GM23248 (cell line): ENCODE measurements at regions not wholly inside any gene's neighbourhood (a gene's known extent, or its start where the extent isn't known, plus 50 kb on each side); places are given as distances from the start of the nearest gene placed in this dataset.

ENCODE experiments used
- EZH2 ChIP-seq: fragments of 200-600 bp; sonication (generic); IDR thresholded peaks from 2 replicates; pipeline ENCODE4 v1.6.1; 2018; ENCODE audit warnings: antibody characterized with exemption, mild to moderate bottlenecking; ENCODE audit not compliant: insufficient read depth, poor library complexity, severe bottlenecking
- EZH2phosphoT487 ChIP-seq: fragments of 200-600 bp; sonication (generic); IDR thresholded peaks from 2 replicates; pipeline ENCODE4 v1.6.1; 2018; ENCODE audit warnings: antibody characterized with exemption, moderate library complexity, mild to moderate bottlenecking, low read depth; ENCODE audit not compliant: insufficient read depth

DNA sequence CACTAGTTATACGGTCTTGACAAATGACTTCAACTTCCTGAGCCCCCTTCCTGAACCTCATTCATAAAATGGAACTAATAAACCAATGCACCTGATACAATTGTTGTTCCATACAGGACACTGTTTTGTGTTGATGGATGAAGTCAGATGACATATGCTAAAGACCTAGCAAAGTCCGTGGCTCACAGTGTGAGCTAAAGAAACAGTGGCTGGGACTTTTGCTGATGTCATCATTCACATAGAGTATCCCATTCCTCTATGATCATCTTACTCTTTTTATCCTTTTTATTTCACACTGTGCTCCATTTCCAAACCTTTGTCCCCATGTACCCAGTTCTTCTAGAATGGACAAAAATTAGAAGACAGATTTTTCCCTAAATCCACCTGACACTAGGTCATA is 83.7 kb upstream of the KAZN start:
- TF ChIP-seq EZH2phosphoT487: no peak
- no peak for TF ChIP-seq EZH2
